ELF-1 (cell line): ENCODE measurements at regions not wholly inside any gene's neighbourhood (a gene's known extent, or its start where the extent isn't known, plus 50 kb on each side); places are given as distances from the start of the nearest gene placed in this dataset.

Experiments used
- DNase-seq: peaks from one replicate; pipeline ENCODE4 v3.0.0-alpha.2; 2016; ENCODE audit warnings: low read depth, low spot score

DNA sequence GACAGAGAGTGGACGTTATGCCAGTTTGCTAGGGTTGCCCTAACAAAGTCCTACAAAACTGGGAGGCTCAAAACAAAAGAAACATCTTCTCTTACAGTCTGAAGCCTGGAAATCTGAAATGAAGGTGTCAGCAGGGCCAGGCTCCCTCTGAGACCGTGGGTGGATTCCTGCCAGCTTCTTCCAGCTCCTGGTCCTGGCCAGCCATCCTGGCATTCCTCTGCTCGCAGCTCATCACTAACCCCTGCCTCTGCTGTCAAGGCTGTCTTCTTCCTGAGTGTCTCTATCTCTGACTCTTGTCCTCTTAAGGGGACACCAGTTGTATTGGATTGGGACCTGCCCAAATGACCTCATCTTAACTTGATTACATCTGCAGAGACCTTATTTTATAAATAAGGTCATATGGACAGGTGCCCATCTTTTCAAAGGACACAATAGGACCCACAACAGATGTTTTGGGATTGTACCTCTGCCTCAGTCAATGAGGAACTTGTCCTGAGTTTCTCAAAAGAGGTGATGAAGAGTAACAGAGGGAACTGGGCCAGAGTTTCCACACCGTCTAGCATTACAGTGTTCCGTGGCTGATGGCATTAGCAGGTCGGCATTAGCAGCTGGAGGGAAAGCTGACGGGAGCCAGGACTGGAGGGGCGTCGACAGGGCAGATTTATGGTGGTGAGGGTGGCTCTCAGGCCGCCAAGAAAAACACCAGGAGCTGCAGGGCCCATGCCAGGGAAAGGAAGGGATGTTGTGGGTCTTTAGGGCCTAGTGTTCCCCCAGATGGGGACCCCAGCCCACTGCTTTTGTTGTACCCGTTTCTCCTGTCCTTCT lies 157.3 kb downstream of the TBXT start:
- no peak for DNase-seq

DNA sequence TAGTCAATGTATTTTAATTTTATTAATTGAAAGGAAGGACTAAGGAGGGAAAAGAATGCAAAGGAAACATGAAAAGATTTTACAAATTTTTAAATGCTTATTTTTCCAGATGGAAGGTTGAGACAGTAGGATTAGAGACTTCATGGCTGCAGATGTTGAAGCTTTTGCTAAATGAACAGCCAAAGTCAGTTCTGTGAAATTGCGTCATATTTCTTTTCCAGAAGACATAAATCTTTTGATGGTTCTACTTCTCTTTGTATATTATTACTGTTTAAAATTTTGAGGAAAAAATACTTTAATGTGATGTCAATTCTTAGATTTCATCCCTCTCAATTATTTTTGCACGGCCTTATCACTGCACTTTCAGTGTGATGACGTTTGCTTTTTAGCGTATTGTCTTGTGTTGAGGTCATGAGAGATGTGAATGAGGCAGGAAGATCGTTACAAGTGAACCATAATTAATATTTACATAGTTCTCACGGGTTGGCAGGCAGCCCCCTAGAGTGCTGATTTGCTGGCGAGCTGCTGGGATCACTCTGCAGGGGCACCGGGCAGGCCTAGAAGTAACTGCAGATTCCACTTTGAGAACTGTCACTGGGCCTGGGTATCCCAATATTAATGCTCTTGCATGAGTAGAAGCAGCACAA lies 158.1 kb downstream of the TBXT start:
- DNase-seq = no peak

DNA sequence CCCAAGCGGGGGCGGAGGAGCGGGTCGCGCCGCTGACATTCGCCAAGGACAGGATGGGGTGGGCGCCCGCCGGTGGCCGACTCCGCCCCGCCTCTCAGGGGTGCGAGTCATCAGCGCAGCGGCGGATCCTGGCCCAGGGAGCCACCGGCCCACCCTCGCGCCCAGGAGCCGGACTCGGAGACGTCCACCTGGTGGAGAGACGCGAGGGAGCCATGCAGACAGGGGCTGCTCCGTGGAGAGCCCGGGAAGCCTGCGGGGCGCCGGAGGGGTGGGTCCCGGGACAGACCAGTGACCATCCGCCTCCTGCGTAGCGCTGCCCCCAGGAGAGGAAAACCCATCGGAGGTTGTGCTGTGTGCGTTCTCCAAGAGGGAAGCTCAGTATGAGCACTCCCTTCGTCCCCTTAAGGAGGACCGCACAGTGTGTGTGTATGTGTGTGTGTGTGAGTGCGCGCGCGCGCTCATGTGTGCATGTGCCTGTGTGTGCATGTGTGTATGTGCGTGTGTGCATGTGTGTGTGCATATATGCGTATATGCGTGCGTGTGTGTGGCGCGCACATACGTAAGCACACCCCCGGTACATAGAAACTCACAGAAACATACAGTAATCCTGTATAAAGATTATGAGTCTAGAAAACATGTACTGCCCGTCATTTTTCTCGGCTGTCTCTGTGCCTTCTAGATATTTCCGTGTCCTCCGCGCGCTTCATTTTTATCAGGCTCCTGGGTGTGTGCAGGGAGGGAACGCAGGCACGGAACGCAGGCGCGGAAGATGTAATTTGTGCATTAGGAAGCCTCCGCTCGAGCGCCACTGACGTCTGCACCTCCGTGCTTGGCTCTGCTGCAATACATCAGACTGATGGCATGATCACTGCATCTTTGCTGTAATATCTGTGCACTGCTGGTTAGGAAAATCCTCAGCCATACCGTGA lies 158.9 kb downstream of the TBXT start:
- peak; percentile 50 for DNase-seq

DNA sequence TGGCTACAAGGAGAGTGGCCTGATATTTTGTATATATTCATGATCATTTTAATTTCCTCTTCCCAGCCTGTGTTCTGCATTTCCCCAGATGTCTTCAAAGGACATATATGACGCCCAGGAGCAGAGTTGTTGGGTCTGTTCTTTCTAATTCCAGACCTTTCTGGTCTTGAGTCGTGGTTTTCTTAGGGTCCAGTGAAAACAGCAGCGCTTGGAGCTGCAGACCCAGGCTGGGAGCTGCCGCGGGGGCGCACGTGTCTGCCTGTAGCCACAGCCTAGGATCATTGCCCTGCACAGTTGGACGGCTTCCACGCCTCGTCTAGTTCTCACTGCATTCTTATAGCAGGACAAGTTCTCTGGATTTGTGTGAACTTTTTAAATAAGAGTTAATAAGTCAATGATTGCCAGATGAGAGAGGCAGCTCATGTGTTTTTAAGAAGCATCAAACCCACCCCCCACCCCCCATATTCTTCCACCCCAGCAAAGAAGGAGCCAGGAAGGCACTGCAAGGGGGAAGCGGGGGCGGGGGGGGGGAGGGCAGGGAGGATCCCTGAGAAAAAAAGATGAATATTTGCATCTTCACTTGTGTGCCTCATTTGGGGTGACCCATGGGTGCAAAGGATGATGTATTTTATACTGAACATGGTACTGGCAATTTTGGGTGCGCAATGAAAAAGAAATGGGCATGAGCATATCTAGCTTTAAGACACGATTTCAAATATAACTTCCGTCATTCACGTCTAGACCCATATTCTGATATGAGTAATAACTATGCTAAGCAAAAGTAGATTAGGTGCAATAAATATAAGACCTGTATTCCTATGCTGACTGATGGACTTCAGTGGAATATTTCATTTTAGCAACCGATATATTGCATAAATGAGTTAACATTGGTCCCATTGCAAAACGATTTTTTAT lies 160.0 kb downstream of the TBXT start:
- DNase-seq = peak; percentile 23

DNA sequence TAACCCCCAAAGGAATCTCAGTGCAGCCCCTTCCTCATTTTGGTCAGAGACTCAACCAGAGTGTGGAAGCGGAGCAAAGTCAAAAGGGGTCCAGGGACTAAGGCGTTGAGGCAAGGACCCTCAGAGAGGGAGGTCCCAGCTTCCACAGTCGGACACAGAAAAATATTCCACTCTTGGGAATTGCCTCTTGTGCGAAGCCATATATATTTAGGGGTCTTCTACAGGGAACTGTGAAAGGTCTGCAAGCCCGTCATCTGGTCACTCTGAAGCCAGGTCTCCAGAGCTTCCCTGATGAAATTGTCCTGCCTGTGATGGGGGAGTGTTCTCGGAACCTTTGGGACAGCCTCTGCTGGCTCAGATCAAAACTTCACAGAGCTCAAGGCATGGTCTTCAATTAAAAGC lies 160.8 kb downstream of the TBXT start:
- no peak for DNase-seq

DNA sequence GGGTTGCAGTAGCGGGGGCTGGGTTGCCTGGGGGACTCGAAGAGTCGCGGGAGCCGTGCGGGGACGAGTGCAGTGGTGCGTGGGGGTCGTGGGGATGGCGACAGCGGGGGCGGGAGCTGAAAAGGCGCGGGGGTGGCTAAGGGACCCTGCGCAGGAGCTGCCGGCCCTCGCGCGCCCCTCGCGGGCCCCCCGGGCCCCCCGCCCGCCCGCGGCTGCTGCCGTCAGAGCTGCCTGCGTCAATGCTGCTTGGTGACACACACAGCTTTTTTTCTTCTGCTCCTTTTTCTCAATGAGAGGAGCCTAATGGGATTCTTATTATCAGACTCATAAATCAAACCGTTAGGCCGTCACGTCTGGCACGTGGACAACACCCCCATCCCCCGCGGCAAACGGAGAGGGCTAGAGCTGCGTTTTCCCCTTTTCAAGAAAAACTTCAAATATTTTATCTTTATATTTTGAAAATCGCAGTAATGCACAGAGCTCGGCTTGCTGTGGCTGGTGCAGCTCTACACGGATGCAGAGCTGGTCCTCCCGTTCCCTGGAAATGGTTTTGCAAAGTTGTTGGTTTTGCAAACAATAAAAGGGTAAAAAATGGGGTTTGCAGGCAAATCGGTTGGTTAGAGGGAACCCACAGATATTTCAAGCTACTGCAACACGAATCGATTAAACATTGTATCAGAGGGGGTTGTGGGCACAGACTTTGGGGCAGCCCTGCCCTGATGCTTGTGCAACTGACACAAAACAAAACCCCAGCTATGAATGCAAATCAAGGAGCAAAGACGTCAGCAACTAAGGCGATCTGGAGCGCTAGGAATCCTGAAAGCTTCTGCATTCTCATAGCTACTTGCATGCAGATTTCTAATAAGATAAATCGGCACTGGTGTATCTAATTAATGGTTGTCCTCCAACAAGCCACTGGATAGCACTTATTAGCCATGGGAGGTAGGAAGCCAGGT lies 161.4 kb downstream of the TBXT start:
- no peak for DNase-seq

DNA sequence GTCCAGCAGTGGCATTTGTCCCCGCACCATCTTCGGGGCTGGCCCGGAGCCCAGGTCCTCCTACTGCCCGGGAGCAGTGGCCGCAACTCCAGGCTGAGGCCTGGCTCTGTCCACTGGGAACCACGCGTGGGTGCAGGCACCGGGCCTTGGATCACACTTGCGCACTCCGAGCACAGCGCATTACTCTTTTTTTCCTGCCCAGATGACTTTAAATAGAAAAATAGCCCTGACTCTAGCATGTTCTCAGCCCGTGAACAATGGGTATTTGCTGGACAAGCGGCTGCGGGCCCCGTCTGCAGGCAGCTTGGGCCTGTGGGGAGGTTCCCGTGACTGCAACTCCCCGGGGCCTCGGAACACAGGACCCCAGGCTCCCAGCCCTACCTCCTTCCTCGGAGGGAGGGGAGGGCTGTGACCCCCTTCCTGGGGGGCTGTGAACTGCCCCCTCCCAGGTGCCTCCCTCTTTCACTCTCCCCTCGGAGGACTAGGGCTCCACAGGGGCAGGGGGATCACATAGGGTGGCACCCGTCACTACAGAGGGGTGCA lies 162.2 kb downstream of the TBXT start:
- no peak for DNase-seq

DNA sequence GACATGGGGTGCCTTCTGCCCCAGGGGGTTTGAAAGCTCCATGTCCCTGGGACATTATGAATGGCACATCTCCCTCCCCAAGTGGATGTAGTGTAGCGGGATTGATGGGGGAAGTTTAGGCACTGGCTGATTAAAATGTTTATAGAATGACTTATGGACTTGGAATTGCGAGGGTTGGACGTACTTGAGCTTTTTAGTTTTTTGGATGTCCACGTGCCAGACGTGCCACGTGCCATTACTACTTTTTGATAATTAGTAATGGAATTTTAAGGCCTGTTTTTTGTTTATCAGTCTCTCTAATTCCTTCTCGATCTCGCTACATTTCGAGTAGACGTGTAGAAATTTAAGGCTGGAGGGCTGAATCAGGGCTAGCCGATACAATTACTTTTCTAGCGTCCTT lies 162.8 kb downstream of the TBXT start:
- DNase-seq = no peak

DNA sequence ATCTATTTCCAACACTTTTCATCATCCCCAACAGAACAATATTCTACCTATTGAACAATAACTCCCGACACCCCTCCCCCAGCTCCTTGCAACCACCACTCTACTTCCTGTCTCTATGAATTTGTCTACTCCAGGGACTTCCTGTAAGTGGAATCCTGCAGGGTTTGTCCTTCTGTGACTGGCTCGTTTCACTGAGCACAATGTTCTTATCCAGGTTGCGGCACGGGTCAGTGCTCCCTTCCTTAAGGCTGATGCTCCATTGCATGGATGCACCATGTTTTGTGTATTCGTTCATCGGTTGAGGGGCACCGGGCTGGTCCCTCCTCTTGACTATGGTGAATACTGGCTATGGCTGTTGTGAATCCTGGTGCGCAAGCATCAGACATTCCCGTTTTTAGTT lies 163.2 kb downstream of the TBXT start:
- no peak for DNase-seq

DNA sequence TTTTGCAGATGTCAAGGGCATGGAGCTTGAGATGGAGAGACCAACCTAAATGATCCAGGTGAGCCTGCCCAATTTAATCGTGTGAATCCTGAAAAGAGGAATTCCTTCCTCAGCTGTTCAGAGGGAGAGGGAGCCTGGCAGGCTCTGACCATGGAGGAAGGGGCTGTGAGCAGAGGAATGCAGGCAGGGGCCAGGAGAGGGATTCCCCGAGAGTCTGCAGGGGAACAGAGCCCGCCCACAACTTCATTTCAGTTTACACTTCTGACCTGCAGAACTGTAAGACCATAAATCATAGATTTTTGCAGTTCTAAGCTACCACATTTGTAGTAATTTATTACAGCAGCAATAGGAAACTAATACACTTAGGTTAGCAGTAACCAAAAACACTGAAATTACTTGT lies 164.1 kb downstream of the TBXT start:
- peak; percentile 24 for DNase-seq

DNA sequence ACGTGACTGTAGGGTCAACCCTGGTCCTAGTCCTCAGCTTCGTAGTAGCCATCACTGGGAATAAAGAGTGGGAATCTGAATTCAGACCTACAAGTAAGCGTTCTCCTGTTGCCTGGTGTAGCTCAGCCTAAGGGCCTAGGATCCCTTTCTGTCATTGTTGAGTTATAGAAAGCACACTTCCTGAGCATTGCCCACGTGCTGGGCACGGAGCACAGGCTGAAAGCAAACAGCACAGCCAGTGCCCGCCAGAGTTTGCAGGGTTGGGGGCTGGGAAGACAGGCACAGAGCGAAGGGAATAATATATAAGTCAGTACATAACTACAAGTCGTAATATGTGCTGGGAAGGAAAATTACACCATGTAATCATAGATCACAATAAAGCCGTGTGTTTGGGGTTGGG lies 166.3 kb downstream of the TBXT start:
- DNase-seq = no peak

DNA sequence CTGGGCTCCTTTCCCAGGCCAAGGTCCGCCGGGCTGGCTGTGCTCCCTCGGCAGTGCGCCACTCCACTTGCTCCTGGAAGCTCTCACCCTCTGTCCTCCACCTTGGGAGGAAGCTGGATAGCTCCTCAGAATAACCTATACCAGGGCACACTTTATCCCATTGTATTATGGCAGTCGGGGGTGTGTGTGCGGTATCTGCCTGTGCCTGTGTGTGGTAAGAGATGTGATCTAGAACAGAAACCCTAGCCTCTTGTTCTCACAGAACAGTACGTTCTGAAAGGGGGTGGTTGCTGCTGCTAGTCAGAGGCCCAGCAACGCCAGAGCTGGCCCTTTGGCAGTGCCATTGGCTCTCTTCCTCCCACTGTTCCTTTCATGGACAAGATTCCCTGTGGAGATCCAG lies 168.4 kb downstream of the TBXT start:
- no peak for DNase-seq

DNA sequence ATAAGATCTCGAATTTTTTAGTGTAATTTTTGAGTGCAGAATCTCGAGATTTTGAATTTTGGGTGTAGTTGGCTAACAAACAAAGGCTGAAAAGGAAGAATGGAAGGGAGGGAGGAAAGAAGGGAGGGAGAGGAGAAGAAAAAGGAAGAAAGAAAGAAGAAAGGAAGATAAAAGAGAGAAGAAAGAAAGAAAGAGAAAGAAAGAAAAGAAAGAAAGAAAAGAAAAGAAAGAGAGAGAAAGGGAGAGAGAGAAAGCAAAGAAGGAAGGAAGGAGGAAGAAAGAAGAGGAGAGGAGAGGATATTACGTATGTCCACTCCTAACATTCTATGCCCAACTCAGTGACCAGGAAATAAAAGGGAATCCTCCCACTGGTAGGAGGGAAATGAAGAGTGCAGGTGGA lies 169.6 kb downstream of the TBXT start:
- no peak for DNase-seq

DNA sequence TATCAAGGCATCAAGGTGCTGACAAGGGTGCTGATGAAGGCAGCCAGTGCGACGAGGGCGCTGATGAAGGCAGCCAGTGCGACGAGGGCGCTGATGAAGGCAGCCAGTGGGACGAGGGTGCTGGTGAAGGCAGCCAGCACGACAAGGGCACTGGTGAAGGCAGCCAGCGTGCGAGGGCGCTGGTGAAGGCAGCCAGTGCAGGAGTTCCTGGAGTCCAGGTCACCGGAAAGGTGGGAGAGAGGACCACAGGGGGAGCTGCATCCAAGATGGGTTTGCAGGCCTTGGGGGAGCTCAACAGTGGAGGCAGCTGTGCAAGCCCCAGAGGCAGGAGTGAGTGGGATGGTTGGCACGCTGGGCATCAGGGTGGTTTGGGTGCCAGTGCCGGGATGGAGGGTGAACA lies 176.3 kb downstream of the TBXT start:
- no peak for DNase-seq

DNA sequence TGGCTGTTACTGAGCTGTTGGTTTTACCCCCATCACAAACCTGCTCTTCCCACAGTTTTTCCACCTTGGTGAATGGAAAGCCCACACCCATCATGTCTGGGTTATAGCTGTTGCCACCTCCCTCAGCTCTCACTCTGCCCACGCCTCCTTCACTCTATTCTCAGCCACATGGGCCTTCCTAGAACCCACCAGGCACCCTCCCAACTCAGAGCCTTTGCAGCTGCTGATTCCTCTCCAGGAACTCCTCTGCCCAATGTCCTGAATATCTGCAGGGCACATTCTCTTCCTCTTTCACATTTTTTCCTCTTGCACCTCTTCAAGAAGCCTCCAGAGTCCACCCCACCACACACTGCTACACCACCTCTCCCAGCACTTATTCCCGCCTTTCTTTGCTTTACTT lies 177.4 kb downstream of the TBXT start:
- DNase-seq = no peak

DNA sequence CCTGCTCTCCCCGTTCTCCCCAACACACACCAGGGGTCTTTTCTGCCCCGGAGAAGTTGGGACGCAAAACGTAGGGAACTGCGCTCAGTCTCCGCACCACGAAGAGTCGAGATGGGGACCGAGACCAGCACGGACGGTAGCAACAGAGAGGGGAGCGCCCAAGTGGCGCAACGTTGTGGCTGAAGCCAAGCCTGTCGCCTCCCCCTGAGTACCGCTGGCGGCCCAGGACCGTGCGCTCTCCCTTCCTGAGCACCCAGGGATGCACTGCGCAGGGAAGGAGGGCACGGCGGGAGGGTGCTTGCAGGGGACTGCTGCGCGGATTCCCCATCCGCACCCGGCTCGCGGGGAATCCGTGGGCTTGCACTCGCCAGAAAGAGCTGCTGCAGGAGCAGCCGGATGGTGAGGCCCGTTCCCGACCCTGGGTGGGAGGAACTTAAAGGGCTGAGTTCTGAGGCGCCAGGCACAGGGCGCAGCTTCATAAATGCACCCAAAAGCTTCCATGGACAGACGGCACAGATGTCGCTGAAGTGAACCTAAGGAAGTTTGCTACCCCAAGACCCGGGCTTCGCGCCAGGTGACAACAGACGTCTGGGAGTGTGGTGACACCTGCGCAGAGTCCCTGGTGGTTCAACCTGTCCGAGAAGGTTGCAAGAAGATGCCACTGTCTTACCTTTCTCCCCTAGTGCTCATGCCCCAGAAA lies 178.7 kb downstream of the TBXT start:
- no peak for DNase-seq

DNA sequence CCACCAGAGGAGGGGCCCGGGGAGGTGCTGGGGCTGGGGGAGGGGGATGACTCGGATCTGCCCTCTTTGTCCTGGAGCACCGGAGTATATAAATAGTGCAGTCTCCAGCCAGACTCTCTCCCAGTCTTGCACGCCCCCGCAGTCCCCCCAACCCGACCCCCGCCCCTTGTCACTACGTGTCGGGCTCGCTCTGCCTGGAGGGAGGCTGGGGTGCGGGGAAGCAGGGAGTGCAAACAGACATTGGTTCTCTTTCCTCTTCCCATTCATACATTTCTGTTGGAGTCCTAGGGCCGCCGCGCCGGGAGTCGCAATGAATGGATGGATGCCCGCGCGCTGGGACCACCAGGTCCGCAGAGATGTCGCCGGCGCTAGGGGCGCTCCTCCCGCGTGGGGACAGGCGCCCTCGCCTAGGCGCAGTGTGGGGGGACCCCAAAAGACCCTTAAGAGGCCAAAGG lies 179.3 kb downstream of the TBXT start:
- no peak for DNase-seq

DNA sequence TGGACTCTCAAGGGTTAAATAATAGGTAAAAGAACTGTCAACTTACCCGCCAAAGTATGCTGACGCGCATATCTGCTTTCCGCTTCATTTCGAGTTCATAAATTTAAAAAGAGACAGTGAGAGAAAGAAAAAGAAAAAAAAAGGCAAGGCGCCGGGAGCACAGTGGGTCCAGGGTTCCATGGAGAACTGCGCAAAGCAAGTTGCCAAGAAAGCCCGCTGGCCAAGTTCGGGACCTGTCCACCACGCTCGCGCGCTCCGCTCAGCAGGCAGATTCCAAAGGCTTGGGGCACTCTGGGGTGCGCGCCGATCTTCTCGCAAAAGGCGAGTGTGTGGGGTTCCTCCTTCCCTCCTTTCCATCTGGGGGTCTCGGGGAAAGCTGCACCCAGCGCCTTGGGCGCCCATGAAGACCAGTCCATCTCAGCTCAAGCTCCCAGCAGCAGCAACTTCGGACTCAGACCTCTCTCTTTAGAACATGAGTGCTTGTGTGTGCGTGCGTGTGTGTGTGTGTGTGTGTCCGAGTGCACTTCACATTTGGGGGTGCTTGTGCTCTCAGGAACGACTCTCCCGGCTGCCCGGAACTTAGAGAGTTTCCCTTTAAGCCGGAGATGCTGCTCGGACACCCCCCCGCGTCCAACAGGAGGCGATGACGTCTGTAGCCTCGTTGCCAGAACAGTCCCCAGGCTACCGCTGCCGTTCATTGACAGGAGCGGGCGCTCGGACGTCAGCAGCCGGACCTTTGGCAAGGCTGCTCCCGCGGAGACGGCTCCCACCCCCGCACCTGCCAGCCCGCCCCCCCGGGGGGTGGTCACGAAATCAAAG lies 180.0 kb downstream of the TBXT start:
- DNase-seq = peak; percentile 71
